NCI-H526 (cell line): ENCODE measurements at regions not wholly inside any gene's neighbourhood (a gene's known extent, or its start where the extent isn't known, plus 50 kb on each side); places are given as distances from the start of the nearest gene placed in this dataset.
"Not testable (repeated sequence)": the region's sequence is repeated elsewhere in the genome, so short reads cannot be mapped to it uniquely, and the experiment has no call there.

Experiments
- DNase-seq, 2 experiments: peaks; one replicate each; lab custom pipeline; 2025; lab: John Stamatoyannopoulos, UW

- no peak for DNase-seq
Measured at GRCh38 chr12:66733321-66733720, 54.4 kb upstream of the GRIP1 start.

GRCh38 chr12:66733839-66734238, 55.0 kb upstream of the GRIP1 start:
- no peak for DNase-seq

DNA sequence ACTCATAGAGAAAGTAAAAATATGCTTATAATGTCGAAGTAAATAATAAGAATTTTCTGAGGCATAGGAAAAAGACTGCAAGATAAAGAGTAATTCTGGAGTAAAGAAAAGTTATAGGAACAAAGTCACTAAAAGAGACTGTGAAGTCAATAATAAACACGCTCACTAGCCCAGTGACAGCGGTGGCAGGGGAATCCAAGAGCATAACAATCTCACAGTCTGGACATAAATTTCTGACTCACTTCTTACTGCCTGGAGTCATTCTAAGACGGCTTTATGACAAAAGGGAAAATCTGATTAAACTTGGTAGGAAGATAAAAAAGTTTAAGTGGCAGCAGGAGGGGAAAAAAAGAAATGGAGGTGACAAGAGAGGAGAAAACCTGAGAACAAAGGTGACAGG, 56.4 kb upstream of the GRIP1 start:
- DNase-seq, result no peak

- DNase-seq, result no peak
Measured at GRCh38 chr12:66736931-66737330, 58.1 kb upstream of the GRIP1 start.

DNA sequence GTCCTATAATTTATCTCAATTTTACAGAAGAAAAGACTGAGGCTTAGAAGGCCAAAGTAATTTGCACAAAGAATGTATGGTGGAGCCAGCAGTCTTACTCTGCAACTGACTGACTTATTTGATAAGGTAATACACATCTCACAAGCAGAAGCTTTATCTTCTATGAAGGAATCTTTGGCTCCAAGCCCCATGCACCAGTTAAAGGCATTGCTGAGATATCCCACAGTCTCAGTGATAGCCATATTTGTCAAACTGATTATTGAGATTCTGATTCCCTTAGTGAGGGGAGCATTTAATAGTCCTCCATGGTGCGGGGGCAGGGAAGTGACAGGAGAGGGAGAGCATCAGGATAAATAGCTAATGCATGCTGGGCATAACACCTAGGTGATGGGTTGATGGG, 60.4 kb upstream of the GRIP1 start:
- no peak for DNase-seq

DNA sequence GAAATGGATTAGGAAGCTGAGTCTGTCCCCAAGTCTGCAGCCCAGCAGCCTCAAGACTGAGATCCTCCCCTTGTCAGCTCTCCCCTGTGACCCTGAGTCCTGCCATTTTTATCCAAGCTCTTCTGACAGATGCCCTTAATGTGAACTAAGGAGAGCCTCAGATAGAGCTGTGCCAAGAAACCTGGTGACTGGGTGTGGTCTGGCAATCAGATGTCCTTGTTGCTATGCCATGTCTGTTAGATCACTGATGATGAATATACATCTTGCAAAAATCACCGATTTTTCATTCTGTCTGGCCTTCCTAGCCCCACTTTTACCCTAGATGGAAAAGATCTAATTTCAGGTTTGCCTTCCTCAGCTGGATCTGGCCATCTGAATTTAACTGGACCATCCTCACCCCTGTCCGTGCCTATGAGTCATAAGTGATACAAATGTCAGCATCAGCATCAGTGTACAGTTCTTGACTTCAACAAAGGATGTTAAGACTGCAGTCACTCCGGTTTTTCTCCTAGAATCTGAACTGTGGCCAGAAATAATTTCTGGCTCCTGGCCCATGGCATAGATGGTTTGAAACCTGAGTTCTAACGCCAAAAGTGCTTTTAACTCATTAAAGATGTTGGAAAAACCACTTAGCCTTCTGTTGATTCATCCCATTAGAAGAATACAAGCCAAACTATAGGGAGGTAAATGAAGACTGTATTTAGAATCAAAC, 61.2 kb upstream of the GRIP1 start:
- DNase-seq, result no peak

GRCh38 chr12:66740732-66741131, 61.9 kb upstream of the GRIP1 start:
- DNase-seq, result no peak

DNA sequence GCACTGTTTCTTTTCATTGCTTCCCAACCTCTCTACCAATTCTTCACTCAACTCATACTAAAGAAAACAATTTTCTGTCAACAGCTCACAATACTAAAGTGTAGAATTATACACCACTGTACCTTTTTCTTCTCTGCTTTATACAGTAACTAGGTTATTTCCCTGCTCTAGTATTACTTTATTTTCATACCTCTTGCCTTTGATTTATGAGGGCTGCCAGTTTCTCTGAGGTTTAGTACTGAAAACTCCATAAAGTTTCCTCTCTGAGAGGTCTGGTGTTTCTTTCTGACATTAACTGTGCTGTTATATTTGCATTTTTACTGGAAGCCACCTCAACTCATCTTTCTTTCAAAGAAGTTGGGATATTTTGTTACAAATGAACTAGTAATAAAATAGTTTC, 63.0 kb upstream of the GRIP1 start:
- DNase-seq, result no peak

- DNase-seq, result no peak
Measured at GRCh38 chr12:66742508-66743367, 63.9 kb upstream of the GRIP1 start.

GRCh38 chr12:66744461-66744860, 65.6 kb upstream of the GRIP1 start:
- no peak for DNase-seq

GRCh38 chr12:66744956-66745383, 66.1 kb upstream of the GRIP1 start:
- DNase-seq, result peak in 1 of 2 experiments; percentile 11

DNA sequence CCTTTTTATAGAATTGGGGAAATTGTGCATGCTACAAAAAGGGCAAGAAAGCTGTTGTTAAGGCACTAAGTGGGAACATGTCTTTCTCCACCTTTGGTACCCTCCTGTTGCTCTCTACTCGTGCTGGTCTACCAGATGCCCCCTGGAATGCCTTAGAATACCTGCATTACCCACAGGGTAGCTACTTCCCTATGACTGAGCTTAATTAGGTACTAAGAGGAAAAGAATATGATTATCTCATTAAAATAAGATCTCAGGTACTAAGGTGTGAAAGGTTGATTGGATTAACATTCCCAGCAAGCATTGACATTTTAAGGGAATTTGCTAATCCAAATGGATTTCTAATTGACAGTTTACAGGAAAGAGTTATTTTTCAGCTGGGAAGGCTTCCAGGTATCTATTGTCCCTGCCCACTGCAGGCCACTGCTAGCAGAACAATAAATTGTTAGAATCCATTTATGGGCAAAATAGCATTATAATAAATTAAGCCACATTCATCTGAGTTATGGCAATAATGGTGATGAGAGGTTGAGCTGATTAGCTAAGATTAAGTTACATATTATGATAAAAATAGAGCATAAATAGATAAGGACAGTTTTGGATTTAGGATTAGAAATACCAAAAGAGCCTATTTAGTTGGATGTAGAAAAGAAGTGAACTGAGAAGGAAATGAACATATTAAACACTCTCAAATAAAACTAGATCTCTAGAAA, 67.8 kb upstream of the GRIP1 start:
- DNase-seq, result no peak

- DNase-seq, result no peak
Measured at GRCh38 chr12:66751432-66752113, 72.7 kb upstream of the GRIP1 start.

- no peak for DNase-seq
Measured at GRCh38 chr12:66753810-66754209, 74.9 kb upstream of the GRIP1 start.

GRCh38 chr12:66755727-66756395, 77.0 kb upstream of the GRIP1 start:
- DNase-seq, result no peak

- no peak for DNase-seq
Measured at GRCh38 chr12:66756631-66757030, 77.8 kb upstream of the GRIP1 start.

DNA sequence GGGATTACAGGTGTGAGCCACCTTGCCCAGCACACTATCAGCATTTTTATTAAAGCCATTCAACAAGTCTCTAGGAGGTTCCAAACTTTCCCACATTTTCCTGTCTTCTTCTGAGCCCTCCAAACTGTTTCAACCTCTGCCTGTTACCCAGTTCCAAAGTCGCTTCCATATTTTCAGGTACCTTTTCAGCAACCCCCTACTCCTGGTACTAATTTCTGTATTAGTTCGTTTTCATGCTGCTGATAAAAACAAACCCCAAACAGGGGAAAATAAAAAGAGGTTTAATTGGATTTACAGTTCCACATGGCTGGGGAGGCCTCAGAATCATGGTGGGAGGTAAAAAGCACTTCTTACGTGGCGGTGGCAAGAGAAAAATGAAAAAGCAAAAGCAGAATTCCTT, 81.2 kb upstream of the GRIP1 start:
- DNase-seq, result not testable (repeated sequence)

- no peak for DNase-seq
Measured at GRCh38 chr12:66763467-66763866, 84.6 kb upstream of the GRIP1 start.

GRCh38 chr12:66765204-66765603, 86.3 kb upstream of the GRIP1 start:
- no peak for DNase-seq

GRCh38 chr12:66767536-66767935, 88.7 kb upstream of the GRIP1 start:
- DNase-seq, result no peak

DNA sequence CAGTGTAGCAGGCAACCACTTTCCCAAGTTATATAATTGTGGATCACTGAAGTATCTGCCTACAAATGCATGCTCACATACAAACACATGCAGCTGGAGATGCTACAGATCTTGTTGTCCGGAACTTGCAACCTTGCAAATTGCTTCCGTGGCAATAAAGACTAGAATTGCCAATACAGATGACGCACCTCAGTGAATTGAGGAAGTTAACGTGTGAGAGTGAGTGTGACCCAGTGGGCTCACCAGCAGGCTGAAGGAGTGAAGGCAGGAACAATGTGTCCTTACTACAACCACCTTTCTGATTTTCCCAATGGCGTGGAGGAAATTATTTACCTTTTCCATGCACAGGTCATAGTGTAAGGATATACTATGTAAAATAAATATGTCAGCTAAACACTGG, 89.4 kb upstream of the GRIP1 start:
- no peak for DNase-seq

DNA sequence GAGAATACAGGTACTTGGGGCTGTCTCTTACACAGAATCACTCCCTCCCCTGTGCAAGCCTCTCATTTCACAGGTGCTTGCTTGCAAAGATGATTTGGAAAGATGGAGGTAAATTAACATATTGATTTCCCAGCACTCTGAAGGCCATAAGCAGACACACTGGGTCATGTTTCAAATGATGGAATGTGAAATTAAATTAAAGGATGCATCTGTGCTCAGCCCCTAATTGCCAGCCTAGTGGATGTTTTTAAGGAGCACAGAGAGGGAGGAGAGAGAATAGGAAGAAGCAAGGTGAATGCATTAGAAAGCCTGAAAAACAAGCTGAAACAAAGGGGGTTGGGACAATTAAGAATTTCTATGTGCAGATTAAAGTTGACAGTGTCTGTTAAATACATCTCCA, 96.1 kb upstream of the GRIP1 start:
- DNase-seq, result no peak
